ENCODE measurements at regions not wholly inside any gene's neighbourhood (a gene's known extent, or its start where the extent isn't known, plus 50 kb on each side); places are given as distances from the start of the nearest gene placed in this dataset.

GRCh38 chr13:64020126-64020525 lies 2604.5 kb upstream of the PCDH20 start:
- WGBS (ENCODE audit: insufficient coverage, low lambda C conversion rate), result 50% methylated on average over 1 of the region's 2 CpGs
- no peaks in the 10 kb centered on the region for H3K27me3 ChIP-seq (ENCODE audit: control insufficient read depth, insufficient read depth, low read length)
- H3K4me1 ChIP-seq (ENCODE audit: control insufficient read depth, insufficient read depth, low read length), result no peaks in the 10 kb centered on the region
- H3K9me3 ChIP-seq (ENCODE audit: control insufficient read depth, low read depth, low read length), result no peaks in the 10 kb centered on the region
- no peak overlapping the region for H3K27ac ChIP-seq (ENCODE audit: low read length)
- H3K4me3 ChIP-seq (ENCODE audit: low read length), result no peak overlapping the region
- no peak for DNase-seq
- no peaks in the 10 kb centered on the region for H3K36me3 ChIP-seq (ENCODE audit: control insufficient read depth, insufficient read depth, low read length)

- Histone ChIP-seq H3K27ac (ENCODE audit: low read length) (no peak overlapping the region), H3K27me3 (ENCODE audit: control insufficient read depth, insufficient read depth, low read length) (no peaks in the 10 kb centered on the region), H3K9me3 (ENCODE audit: control insufficient read depth, low read depth, low read length) (no peaks in the 10 kb centered on the region), H3K36me3 (ENCODE audit: control insufficient read depth, insufficient read depth, low read length) (no peaks in the 10 kb centered on the region), H3K4me1 (ENCODE audit: control insufficient read depth, insufficient read depth, low read length) (no peaks in the 10 kb centered on the region), H3K4me3 (ENCODE audit: low read length) (no peak overlapping the region)
- no CpG with 5 or more reads among the region's 1 CpG for WGBS (ENCODE audit: insufficient coverage, low lambda C conversion rate)
- DNase-seq, result no peak
These were observed 2591.7 kb upstream of the PCDH20 start for GRCh38 chr13:64007339-64007738.

- H3K27ac ChIP-seq (ENCODE audit: low read length), result no peak overlapping the region
- WGBS (ENCODE audit: insufficient coverage, low lambda C conversion rate), result 69% methylated on average over 3 of the region's 4 CpGs
- no peaks in the 10 kb centered on the region for H3K36me3 ChIP-seq (ENCODE audit: control insufficient read depth, insufficient read depth, low read length)
- no peaks in the 10 kb centered on the region for H3K4me1 ChIP-seq (ENCODE audit: control insufficient read depth, insufficient read depth, low read length)
- DNase-seq, result no peak
- no peaks in the 10 kb centered on the region for H3K9me3 ChIP-seq (ENCODE audit: control insufficient read depth, low read depth, low read length)
- no peak overlapping the region for H3K4me3 ChIP-seq (ENCODE audit: low read length)
- no peaks in the 10 kb centered on the region for H3K27me3 ChIP-seq (ENCODE audit: control insufficient read depth, insufficient read depth, low read length)
These were observed 2584.7 kb upstream of the PCDH20 start for GRCh38 chr13:64000321-64000720.

GRCh38 chr13:63999614-64000305 lies 2584.1 kb upstream of the PCDH20 start:
- 89% methylated on average over 3 of the region's 3 CpGs for WGBS (ENCODE audit: insufficient coverage, low lambda C conversion rate)
- H3K27ac ChIP-seq (ENCODE audit: low read length), result no peak overlapping the region
- no peaks in the 10 kb centered on the region for H3K27me3 ChIP-seq (ENCODE audit: control insufficient read depth, insufficient read depth, low read length)
- H3K36me3 ChIP-seq (ENCODE audit: control insufficient read depth, insufficient read depth, low read length), result no peaks in the 10 kb centered on the region
- no peak overlapping the region for H3K4me3 ChIP-seq (ENCODE audit: low read length)
- no peaks in the 10 kb centered on the region for H3K4me1 ChIP-seq (ENCODE audit: control insufficient read depth, insufficient read depth, low read length)
- no peak for DNase-seq
- no peaks in the 10 kb centered on the region for H3K9me3 ChIP-seq (ENCODE audit: control insufficient read depth, low read depth, low read length)

GRCh38 chr13:63983366-63983765 lies 2567.7 kb upstream of the PCDH20 start:
- Histone ChIP-seq H3K36me3 (ENCODE audit: control insufficient read depth, insufficient read depth, low read length) (no peaks in the 10 kb centered on the region), H3K4me3 (ENCODE audit: low read length) (no peak overlapping the region), H3K9me3 (ENCODE audit: control insufficient read depth, low read depth, low read length) (no peaks in the 10 kb centered on the region), H3K27ac (ENCODE audit: low read length) (no peak overlapping the region), H3K27me3 (ENCODE audit: control insufficient read depth, insufficient read depth, low read length) (no peaks in the 10 kb centered on the region), H3K4me1 (ENCODE audit: control insufficient read depth, insufficient read depth, low read length) (no peaks in the 10 kb centered on the region)
- WGBS (ENCODE audit: insufficient coverage, low lambda C conversion rate), result no CpG with 5 or more reads among the region's 1 CpG
- no peak for DNase-seq

- DNase-seq, result no peak
- Histone ChIP-seq H3K9me3 (ENCODE audit: control insufficient read depth, low read depth, low read length) (no peaks in the 10 kb centered on the region), H3K36me3 (ENCODE audit: control insufficient read depth, insufficient read depth, low read length) (no peaks in the 10 kb centered on the region), H3K4me1 (ENCODE audit: control insufficient read depth, insufficient read depth, low read length) (no peaks in the 10 kb centered on the region), H3K27ac (ENCODE audit: low read length) (no peak overlapping the region), H3K27me3 (ENCODE audit: control insufficient read depth, insufficient read depth, low read length) (no peaks in the 10 kb centered on the region), H3K4me3 (ENCODE audit: low read length) (no peak overlapping the region)
These were observed 2564.3 kb upstream of the PCDH20 start for GRCh38 chr13:63979951-63980350.

GRCh38 chr13:63972328-63972727 lies 2556.7 kb upstream of the PCDH20 start:
- no peaks in the 10 kb centered on the region for H3K36me3 ChIP-seq (ENCODE audit: control insufficient read depth, insufficient read depth, low read length)
- WGBS (ENCODE audit: insufficient coverage, low lambda C conversion rate), result 67% methylated on average over 1 of the region's 2 CpGs

GRCh38 chr13:63954683-63955082 lies 2539.0 kb upstream of the PCDH20 start:
- no peak for DNase-seq
- H3K27me3 ChIP-seq (ENCODE audit: control insufficient read depth, insufficient read depth, low read length), result no peaks in the 10 kb centered on the region
- H3K4me1 ChIP-seq (ENCODE audit: control insufficient read depth, insufficient read depth, low read length), result no peaks in the 10 kb centered on the region
- no peak overlapping the region for H3K27ac ChIP-seq (ENCODE audit: low read length)
- H3K36me3 ChIP-seq (ENCODE audit: control insufficient read depth, insufficient read depth, low read length), result no peaks in the 10 kb centered on the region
- no CpG with 5 or more reads among the region's 1 CpG for WGBS (ENCODE audit: insufficient coverage, low lambda C conversion rate)
- no peak overlapping the region for H3K4me3 ChIP-seq (ENCODE audit: low read length)
- H3K9me3 ChIP-seq (ENCODE audit: control insufficient read depth, low read depth, low read length), result peaks cover 7% of the 10 kb centered on the region

More at GRCh38 chr13:63972328-63972727, 2556.7 kb upstream of the PCDH20 start:
- no peak for DNase-seq
- no peaks in the 10 kb centered on the region for H3K4me1 ChIP-seq (ENCODE audit: control insufficient read depth, insufficient read depth, low read length)
- no peaks in the 10 kb centered on the region for H3K9me3 ChIP-seq (ENCODE audit: control insufficient read depth, low read depth, low read length)
- H3K27me3 ChIP-seq (ENCODE audit: control insufficient read depth, insufficient read depth, low read length), result no peaks in the 10 kb centered on the region
- H3K4me3 ChIP-seq (ENCODE audit: low read length), result no peak overlapping the region
- H3K27ac ChIP-seq (ENCODE audit: low read length), result no peak overlapping the region

- Histone ChIP-seq H3K4me3 (ENCODE audit: low read length) (no peak overlapping the region), H3K4me1 (ENCODE audit: control insufficient read depth, insufficient read depth, low read length) (no peaks in the 10 kb centered on the region), H3K9me3 (ENCODE audit: control insufficient read depth, low read depth, low read length) (peaks cover 3% of the 10 kb centered on the region), H3K27me3 (ENCODE audit: control insufficient read depth, insufficient read depth, low read length) (no peaks in the 10 kb centered on the region), H3K27ac (ENCODE audit: low read length) (no peak overlapping the region), H3K36me3 (ENCODE audit: control insufficient read depth, insufficient read depth, low read length) (no peaks in the 10 kb centered on the region)
- WGBS (ENCODE audit: insufficient coverage, low lambda C conversion rate), result no CpG with 5 or more reads among the region's 3 CpGs
- no peak for DNase-seq
These were observed 2532.4 kb upstream of the PCDH20 start for GRCh38 chr13:63948045-63948444.

GRCh38 chr13:63944911-63945310 lies 2529.3 kb upstream of the PCDH20 start:
- Histone ChIP-seq H3K36me3 (ENCODE audit: control insufficient read depth, insufficient read depth, low read length) (no peaks in the 10 kb centered on the region), H3K27me3 (ENCODE audit: control insufficient read depth, insufficient read depth, low read length) (no peaks in the 10 kb centered on the region), H3K4me3 (ENCODE audit: low read length) (no peak overlapping the region), H3K27ac (ENCODE audit: low read length) (no peak overlapping the region), H3K9me3 (ENCODE audit: control insufficient read depth, low read depth, low read length) (no peaks in the 10 kb centered on the region), H3K4me1 (ENCODE audit: control insufficient read depth, insufficient read depth, low read length) (no peaks in the 10 kb centered on the region)
- DNase-seq, result no peak

GRCh38 chr13:63942372-63942771 lies 2526.7 kb upstream of the PCDH20 start:
- Histone ChIP-seq H3K36me3 (ENCODE audit: control insufficient read depth, insufficient read depth, low read length) (no peaks in the 10 kb centered on the region), H3K4me3 (ENCODE audit: low read length) (no peak overlapping the region), H3K27ac (ENCODE audit: low read length) (no peak overlapping the region), H3K9me3 (ENCODE audit: control insufficient read depth, low read depth, low read length) (no peaks in the 10 kb centered on the region), H3K4me1 (ENCODE audit: control insufficient read depth, insufficient read depth, low read length) (no peaks in the 10 kb centered on the region), H3K27me3 (ENCODE audit: control insufficient read depth, insufficient read depth, low read length) (no peaks in the 10 kb centered on the region)
- 80% methylated on average over 1 of the region's 2 CpGs for WGBS (ENCODE audit: insufficient coverage, low lambda C conversion rate)
- no peak for DNase-seq
